ENCODE measurements at regions not wholly inside any gene's neighbourhood (a gene's known extent, or its start where the extent isn't known, plus 50 kb on each side); places are given as distances from the start of the nearest gene placed in this dataset.

DNA sequence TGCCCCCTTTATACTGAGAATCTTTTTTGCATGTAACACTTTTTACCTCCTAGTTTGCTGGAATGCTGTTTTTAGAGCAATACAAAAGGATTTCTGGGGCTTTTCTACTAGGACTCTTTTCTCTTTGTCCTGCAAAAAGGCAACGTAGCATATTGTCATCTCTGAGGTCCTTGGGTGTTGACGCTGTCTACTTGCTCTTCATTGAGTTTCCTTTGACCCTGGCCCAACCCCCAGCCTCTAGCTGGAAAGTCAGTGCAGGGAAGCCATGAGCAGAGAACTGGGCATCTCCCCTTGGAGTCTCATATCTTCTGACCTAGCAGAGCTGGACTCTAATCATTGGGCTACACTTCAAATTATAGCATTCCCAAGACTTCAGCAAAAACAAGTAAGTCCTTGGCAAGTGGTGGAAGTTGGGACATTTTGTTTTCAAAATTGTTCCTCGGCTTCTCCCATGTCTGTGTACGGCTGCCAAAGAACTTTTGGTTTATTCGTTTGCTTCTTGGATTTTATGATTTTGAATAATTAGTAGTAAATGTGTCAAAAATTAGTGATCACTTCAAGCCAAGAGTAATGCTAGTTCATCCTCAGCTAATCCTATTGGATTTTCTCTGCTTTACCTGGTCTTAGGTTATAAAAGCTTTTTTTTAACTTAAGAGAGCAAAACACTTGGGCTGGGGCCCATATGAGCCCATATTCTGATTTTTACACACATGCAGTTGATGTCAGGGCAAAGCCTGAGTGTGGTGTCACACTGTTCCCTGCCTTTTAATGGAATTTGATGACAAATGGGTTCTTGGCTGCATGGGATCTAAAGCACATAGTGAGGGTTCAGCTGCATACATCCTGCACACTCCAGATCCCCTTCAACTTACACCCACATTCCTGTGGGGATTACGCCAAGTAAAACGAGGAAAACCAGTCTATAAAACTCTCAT is 419.5 kb upstream of the C2CD4B start:
- no peak overlapping the region for H3K4me3 ChIP-seq (ENCODE audit: low read depth in 1 of 3, low read length in 3 of 3)
- H3K27me3 ChIP-seq (ENCODE audit: control insufficient read depth in 4 of 4, insufficient read depth in 4 of 4, low read length in 3 of 4), result peaks cover 0 to 3% (median 1%) of the 10 kb centered on the region in 4 donors
- WGBS, result 90% methylated on average over 7 of the region's 7 CpGs
- DNase-seq (ENCODE audit: low spot score), result no peak
- H3K4me1 ChIP-seq (ENCODE audit: control insufficient read depth in 4 of 4, insufficient read depth in 4 of 4, low read length in 3 of 4), result no peaks in the 10 kb centered on the region
- no peaks in the 10 kb centered on the region for H3K36me3 ChIP-seq (ENCODE audit: control insufficient read depth in 4 of 4, insufficient read depth in 3 of 4, low read depth in 1 of 4, low read length in 3 of 4)
- TF ChIP-seq, protein P1, sequence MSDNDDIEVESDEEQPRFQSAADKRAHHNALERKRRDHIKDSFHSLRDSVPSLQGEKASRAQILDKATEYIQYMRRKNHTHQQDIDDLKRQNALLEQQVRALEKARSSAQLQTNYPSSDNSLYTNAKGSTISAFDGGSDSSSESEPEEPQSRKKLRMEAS (IDR thresholded peaks at IDR 0.05), result no peak
- TF ChIP-seq, protein P2, sequence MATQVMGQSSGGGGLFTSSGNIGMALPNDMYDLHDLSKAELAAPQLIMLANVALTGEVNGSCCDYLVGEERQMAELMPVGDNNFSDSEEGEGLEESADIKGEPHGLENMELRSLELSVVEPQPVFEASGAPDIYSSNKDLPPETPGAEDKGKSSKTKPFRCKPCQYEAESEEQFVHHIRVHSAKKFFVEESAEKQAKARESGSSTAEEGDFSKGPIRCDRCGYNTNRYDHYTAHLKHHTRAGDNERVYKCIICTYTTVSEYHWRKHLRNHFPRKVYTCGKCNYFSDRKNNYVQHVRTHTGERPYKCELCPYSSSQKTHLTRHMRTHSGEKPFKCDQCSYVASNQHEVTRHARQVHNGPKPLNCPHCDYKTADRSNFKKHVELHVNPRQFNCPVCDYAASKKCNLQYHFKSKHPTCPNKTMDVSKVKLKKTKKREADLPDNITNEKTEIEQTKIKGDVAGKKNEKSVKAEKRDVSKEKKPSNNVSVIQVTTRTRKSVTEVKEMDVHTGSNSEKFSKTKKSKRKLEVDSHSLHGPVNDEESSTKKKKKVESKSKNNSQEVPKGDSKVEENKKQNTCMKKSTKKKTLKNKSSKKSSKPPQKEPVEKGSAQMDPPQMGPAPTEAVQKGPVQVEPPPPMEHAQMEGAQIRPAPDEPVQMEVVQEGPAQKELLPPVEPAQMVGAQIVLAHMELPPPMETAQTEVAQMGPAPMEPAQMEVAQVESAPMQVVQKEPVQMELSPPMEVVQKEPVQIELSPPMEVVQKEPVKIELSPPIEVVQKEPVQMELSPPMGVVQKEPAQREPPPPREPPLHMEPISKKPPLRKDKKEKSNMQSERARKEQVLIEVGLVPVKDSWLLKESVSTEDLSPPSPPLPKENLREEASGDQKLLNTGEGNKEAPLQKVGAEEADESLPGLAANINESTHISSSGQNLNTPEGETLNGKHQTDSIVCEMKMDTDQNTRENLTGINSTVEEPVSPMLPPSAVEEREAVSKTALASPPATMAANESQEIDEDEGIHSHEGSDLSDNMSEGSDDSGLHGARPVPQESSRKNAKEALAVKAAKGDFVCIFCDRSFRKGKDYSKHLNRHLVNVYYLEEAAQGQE (IDR thresholded peaks at IDR 0.05), result no peak
- TF ChIP-seq RXRA (IDR thresholded peaks at IDR 0.05) (no peak), GABPA (IDR thresholded peaks at IDR 0.05 in 1 of 2, conservative IDR thresholded peaks at IDR 0.05 in 1 of 2) (no peak), FOXA1 (IDR thresholded peaks at IDR 0.05) (no peak), RAD21 (IDR thresholded peaks at IDR 0.05) (no peak), YY1 (IDR thresholded peaks at IDR 0.05) (no peak), FOXA2 (IDR thresholded peaks at IDR 0.05) (no peak), HNF4G (IDR thresholded peaks at IDR 0.05) (no peak), EGR1 (IDR thresholded peaks at IDR 0.05; ENCODE audit: low read depth in 2 of 2) (no peak)
- TF ChIP-seq, protein P3, sequence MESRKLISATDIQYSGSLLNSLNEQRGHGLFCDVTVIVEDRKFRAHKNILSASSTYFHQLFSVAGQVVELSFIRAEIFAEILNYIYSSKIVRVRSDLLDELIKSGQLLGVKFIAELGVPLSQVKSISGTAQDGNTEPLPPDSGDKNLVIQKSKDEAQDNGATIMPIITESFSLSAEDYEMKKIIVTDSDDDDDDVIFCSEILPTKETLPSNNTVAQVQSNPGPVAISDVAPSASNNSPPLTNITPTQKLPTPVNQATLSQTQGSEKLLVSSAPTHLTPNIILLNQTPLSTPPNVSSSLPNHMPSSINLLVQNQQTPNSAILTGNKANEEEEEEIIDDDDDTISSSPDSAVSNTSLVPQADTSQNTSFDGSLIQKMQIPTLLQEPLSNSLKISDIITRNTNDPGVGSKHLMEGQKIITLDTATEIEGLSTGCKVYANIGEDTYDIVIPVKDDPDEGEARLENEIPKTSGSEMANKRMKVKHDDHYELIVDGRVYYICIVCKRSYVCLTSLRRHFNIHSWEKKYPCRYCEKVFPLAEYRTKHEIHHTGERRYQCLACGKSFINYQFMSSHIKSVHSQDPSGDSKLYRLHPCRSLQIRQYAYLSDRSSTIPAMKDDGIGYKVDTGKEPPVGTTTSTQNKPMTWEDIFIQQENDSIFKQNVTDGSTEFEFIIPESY (IDR thresholded peaks at IDR 0.05), result no peak
- TF ChIP-seq, protein P4, sequence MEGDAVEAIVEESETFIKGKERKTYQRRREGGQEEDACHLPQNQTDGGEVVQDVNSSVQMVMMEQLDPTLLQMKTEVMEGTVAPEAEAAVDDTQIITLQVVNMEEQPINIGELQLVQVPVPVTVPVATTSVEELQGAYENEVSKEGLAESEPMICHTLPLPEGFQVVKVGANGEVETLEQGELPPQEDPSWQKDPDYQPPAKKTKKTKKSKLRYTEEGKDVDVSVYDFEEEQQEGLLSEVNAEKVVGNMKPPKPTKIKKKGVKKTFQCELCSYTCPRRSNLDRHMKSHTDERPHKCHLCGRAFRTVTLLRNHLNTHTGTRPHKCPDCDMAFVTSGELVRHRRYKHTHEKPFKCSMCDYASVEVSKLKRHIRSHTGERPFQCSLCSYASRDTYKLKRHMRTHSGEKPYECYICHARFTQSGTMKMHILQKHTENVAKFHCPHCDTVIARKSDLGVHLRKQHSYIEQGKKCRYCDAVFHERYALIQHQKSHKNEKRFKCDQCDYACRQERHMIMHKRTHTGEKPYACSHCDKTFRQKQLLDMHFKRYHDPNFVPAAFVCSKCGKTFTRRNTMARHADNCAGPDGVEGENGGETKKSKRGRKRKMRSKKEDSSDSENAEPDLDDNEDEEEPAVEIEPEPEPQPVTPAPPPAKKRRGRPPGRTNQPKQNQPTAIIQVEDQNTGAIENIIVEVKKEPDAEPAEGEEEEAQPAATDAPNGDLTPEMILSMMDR (IDR thresholded peaks at IDR 0.05; ENCODE audit: low read depth, low read length, missing input control), result no peak
- no peaks in the 10 kb centered on the region for H3K9me3 ChIP-seq (ENCODE audit: control insufficient read depth in 4 of 4, low read length in 3 of 4)
- H3K27ac ChIP-seq (ENCODE audit: low read depth in 1 of 2, low read length in 2 of 2), result no peak overlapping the region
- no peak overlapping the region for H3K9ac ChIP-seq (ENCODE audit: low read depth in 1 of 2, low read length in 2 of 2)

All from liver (tissue), 8 donors.